Germinal center (tissue), 1 donor: ENCODE measurements at regions not wholly inside any gene's neighbourhood (a gene's known extent, or its start where the extent isn't known, plus 50 kb on each side); places are given as distances from the start of the nearest gene placed in this dataset.
"Not testable (repeated sequence)": the region's sequence is repeated elsewhere in the genome, so short reads cannot be mapped to it uniquely, and the experiment has no call there.

Source experiments
- DNase-seq: peaks from one replicate; pipeline ENCODE4 v3.0.0; 2012; ENCODE audit warnings: mixed read lengths, low spot score

DNA sequence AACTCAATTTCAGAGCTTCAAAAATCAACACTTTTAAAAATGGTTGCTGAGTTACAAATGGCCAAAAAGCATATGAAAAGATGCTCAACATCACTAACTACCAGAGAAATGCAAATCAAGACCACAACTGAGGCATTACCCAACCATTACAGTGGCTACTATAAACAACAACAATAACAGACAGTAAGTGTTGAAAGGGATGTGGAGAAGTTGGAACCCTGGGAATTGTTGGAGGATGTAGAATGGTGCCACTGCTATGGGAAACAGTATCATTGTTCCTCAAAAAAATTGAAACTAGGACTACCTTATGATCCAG, 173.3 kb upstream of the SPRED2 start:
- DNase-seq: no peak

- DNase-seq: no peak
Measured at GRCh38 chr2:65605058-65605742, 172.8 kb upstream of the SPRED2 start.

- no peak for DNase-seq
Measured at GRCh38 chr2:65604246-65604645, 171.8 kb upstream of the SPRED2 start.

DNA sequence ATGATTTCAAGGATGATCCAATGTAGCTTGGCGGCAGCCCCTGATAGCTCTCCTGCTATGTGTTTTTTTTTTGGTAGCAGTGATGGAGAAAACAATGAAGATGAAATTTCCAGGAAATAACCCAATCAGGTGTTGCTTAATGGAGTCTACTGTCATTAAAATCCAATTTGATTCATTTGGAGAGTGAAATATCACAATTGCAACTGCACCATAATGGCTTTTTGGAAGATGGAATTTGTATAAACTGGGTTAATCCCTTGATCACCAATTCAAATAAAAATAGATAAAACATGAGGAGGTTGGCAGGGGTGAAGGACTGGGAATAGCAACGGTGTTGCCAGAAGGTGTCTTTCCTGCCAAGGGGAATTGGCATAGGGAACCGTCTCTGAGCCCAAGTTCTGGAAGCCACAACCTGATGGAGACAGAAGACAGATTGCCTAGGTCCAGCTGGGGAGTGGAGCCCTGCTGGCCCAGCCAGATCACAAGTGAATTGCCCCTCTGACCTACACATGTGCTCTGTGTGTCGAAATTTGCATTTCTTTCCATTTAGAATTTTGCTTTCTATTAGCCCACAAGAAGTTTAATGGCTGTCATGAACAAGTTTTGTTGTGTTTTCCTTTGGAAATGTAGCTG, 170.3 kb upstream of the SPRED2 start:
- DNase-seq: no peak

GRCh38 chr2:65600871-65601270, 168.5 kb upstream of the SPRED2 start:
- not testable (repeated sequence) for DNase-seq

- DNase-seq: not testable (repeated sequence)
Measured at GRCh38 chr2:65600351-65600750, 168.0 kb upstream of the SPRED2 start.

DNA sequence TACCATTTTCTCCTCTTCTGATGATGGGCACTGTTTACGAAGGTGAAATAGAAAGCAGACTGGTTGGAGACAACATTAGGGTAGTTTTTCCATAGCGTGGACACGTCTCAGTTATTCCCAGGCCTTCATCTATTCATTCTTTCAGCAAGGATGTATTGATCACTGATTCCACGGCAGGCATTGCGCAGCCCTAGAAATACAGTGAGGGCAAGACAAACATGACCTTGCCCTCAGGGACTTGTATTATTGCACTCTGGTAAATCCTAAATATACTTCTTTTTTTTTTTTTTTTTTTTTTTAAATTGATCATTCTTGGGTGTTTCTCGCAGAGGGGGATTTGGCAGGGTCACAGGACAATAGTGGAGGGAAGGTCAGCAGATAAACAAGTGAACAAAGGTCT, 167.3 kb upstream of the SPRED2 start:
- no peak for DNase-seq

- no peak for DNase-seq
Measured at GRCh38 chr2:65598996-65599395, 166.6 kb upstream of the SPRED2 start.

- no peak for DNase-seq
Measured at GRCh38 chr2:65598264-65598663, 165.9 kb upstream of the SPRED2 start.

DNA sequence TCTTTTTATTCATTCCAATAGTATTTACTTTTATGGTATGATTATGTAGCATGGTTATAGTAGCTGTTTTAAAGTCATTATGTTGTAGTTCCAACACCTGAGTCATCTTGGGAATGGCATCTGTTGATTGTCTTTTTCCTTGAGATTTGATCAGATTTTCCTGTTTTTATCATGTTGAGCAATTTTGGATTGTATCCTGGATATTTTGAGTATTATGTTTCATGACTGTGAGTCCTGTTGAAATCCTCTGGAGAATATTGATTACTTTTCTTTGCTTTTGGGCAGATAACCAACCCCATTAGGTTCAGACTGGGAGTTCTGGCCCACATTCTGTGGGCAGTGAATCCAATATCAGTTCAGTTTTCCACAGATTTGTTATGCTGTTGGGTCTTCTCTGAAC, 163.2 kb upstream of the SPRED2 start:
- no peak for DNase-seq

DNA sequence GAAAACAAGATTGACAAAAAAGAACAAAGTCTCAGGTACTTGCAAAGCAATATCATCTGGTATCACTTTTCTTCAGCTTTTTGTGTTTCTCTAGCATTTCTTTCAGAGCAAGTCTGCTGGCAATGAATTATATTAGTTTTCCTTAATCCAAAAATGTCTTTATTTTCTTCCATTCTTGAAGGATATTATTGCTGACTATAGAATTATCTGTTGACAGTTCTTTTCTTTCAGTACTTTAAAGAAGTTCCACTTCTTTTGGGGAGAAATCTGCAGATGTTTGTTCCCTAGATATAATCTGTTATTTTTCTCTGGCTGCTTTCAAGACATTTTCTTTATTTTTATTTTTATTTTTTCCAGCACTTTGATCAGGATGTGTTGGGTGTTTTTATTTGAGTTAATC, 161.8 kb upstream of the SPRED2 start:
- no peak for DNase-seq

DNA sequence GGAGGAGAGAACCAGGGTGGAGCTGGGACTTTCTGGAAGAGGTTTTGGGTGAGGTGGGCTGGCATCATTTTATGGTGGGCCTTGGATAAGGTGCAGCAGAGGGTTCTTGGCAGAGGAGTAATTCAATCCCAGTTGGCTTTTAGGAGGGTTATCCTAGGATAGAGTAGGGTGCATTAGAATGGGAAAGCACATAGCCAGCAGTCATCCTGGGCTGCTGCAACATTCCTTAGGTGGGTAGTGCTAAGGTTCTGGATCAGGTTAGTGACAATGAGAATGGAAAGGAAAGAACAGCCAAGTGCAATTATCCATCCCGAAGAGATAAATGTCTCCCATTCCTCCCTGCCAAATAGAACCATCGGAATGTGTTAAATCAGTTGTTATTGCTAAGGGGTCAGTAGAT, 157.3 kb upstream of the SPRED2 start:
- no peak for DNase-seq

DNA sequence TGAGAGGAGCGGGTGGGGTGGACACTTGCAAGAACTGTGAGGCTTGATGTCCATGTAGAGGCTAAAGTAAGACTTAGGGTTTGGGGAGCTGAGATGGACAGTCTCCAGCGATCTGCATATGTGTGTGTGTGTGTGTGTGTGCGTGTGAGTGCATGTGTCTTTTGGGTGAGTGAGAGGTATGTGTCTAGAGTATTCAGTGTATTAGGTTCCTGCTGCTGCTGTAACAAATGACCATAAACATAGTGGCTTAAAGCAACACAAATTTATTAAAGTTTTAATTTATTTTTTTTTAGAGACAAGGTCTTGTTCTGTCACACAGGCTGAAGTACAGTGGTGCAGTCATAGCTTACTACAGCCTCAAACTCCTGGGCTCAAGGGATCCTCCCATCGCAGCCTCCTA, 155.4 kb upstream of the SPRED2 start:
- DNase-seq: no peak

- DNase-seq: no peak
Measured at GRCh38 chr2:65586516-65586915, 154.1 kb upstream of the SPRED2 start.

DNA sequence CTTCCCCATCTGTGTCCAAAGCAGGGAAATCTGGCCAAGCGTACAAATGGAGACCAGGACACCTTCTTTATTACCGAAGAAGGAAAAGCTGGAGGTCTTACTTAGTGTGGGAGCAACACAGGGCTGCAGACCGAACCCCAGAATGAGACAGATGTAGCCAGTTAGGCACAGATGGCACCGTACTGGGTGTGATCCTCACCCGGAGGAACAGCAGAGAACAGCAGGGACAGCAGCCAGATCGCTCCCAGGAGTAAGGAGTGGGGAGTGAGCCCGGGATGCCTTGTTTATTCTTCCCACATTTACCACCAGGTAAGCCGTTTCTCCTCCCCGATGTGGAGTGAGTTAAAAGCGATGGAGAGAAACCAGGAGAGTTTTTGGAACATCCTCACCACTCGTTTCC, 150.7 kb upstream of the SPRED2 start:
- no peak for DNase-seq

DNA sequence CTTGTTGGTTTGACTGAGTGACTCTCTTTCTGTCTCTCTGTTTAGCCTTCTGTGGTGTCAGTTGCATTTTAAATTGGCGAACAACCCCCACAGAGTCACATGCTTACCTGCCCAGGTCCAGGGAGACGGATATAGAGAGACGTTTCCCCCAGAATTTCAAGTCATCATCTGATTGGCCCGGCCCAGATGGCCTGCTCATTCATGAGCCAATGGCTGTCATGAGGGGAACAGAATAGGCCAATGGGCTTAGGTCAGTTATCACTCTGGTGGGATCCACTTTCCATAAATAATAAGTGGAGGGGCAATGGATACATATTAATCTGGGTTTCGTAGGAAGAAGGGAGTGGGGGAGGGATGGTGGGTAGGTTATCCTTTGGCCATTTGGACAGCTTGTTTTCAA, 150.0 kb upstream of the SPRED2 start:
- no peak for DNase-seq

GRCh38 chr2:65580824-65581223, 148.4 kb upstream of the SPRED2 start:
- DNase-seq: no peak

- DNase-seq: no peak
Measured at GRCh38 chr2:65579506-65580235, 147.3 kb upstream of the SPRED2 start.

DNA sequence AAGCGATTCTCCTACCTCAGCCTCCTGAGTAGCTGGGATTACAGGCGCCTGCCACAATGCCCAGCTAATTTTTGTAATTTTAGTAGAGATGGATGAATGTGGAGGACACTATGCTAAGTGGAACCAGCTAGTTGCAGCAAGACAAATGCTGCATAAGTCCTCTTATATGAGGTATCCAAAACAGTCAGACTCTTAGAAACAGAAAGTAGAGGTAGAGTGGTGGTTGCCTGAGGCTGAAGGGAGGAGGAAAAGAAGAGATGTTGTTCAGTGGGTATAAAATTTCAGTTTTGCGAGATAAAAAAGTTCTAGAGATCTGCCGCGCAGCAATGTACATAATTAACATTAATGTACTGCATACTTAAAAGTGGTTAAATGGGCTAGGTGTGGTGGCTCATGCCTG, 145.3 kb upstream of the SPRED2 start:
- DNase-seq: no peak

DNA sequence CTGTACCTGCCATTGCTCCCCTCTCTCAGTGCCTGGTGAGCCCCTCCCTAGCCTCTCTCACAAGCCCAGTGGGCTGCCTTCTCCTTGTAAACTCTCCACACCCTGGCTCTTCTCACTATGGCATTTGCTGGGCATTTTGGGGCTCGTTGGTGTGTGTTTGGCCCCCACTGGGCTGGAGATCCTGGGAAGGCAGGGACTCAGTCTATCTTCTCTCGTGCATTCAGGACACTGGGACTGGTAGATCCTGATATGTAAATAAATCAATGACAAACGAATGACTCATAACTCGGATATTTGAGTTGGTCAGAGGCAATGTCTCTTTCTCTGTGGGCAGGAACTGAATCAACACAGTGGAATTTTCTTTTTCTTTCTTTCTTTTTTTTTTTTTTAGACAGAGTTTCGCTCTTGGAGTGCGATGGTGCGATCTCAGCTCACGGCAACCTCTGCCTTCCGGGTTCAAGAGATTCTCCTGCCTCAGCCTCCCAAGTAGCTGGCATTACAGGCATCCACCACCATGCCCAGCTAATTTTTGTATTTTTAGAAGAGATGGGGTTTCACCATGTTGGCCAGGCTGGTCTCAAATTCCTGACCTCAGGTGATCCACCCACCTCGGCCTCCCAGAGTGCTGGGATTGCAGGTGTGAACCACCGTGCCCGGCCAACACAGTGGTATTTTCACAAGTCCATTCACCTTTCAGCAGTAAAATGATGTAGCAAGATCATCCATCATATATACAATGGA, 144.6 kb upstream of the SPRED2 start:
- DNase-seq: no peak

DNA sequence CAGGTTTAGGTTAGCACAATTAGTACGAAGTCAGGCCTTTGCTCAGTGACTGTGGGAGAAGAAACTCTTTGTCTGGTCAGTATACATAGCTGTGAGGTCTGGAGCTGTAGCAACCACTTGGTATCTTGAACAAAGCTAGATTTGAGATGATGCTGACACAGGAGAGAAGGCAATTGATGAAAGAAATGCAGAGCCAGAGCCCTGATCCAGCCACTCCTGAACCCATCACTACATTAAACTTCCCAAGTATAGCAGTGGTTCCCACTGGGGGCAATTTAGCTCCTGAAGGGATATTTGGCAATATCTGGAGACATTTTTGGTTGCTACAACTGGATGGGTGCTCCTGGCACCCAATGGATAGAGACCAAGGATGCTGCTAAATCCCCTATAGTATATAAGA, 143.9 kb upstream of the SPRED2 start:
- DNase-seq: no peak

DNA sequence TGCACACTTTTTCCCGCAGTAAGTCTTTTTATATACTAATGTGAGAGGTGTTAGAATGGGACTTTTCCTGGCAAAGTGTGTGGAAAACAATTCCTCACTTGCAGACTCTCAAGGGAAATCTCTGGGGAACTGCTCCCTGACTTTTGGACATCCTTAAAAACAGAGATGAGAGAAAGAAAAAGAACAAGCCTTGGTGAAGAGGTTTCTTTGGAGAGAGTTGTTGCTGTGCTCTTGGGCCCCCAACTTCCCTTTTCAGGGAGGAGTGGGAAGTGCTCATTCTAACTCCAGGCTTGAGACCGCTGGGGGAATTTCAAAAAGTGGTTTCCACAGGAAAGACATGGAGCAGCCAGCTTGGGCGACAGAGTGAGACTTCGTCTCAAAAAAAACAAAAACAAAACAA, 142.6 kb upstream of the SPRED2 start:
- DNase-seq: no peak
